ENCODE measurements at regions not wholly inside any gene's neighbourhood (a gene's known extent, or its start where the extent isn't known, plus 50 kb on each side); places are given as distances from the start of the nearest gene placed in this dataset.
A peak's percentile ranks its signal among the peaks of the same experiment; 100 is the strongest.

DNA sequence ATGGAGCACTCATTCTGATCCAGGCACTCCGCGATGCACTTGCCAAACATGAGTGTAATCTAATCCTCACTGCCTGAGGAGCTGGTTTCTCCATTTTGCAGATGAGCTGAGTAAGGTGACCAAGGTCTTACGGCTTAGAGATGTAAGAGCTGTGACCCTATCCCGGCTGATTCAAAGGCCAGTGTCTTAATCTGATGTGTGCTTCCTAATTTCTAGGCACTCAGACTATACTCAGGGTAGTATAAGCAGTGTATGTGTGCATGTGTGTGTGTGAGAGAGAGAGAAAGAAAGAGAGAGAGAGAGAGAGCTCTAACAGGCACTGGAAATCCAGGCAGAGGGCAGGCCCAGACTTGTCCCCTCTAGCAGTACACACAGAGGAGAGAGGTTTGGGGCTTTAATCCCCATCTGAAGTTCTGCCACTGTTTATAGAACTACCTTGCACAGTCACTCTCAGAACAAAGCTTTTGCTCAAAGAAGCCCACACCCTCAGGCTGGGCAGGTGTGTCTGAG, 188.2 kb downstream of the ZBTB18 start:
- WGBS, 3 donors, result 91 to 97% (median 95%) methylated on average over 4 of the region's 4 CpGs
- Histone ChIP-seq H3K9me3 (ENCODE audit: control insufficient read depth in 2 of 2, insufficient read depth in 1 of 2, low read depth in 1 of 2, low read length in 1 of 2) (no peaks in the 10 kb centered on the region), H3K4me3 (ENCODE audit: low read depth in 1 of 3, low read length in 3 of 3) (no peak overlapping the region), H3K36me3 (ENCODE audit: control insufficient read depth in 3 of 3, insufficient read depth in 2 of 3, low read depth in 1 of 3, low read length in 3 of 3) (no peaks in the 10 kb centered on the region), H3K27ac (ENCODE audit: low read depth in 1 of 3, low read length in 2 of 3) (no peak overlapping the region), H3K4me1 (ENCODE audit: control insufficient read depth in 3 of 3, insufficient read depth in 2 of 3, low read depth in 1 of 3, low read length in 2 of 3) (no peaks in the 10 kb centered on the region), H3K27me3 (ENCODE audit: control insufficient read depth in 3 of 3, insufficient read depth in 3 of 3, low read length in 3 of 3) (no peaks in the 10 kb centered on the region)
- DNase-seq (no peak), FAIRE-seq (no peak)

- DNase-seq (no peak), FAIRE-seq (no peak)
- WGBS, 3 donors, result 79 to 88% (median 86%) methylated on average over 4 of the region's 4 CpGs
- Histone ChIP-seq H3K4me3 (ENCODE audit: low read depth in 1 of 3, low read length in 3 of 3) (no peak overlapping the region), H3K27me3 (ENCODE audit: control insufficient read depth in 3 of 3, insufficient read depth in 3 of 3, low read length in 3 of 3) (no peaks in the 10 kb centered on the region), H3K36me3 (ENCODE audit: control insufficient read depth in 3 of 3, insufficient read depth in 2 of 3, low read depth in 1 of 3, low read length in 3 of 3) (no peaks in the 10 kb centered on the region), H3K4me1 (ENCODE audit: control insufficient read depth in 3 of 3, insufficient read depth in 2 of 3, low read depth in 1 of 3, low read length in 2 of 3) (no peaks in the 10 kb centered on the region), H3K27ac (ENCODE audit: low read depth in 1 of 3, low read length in 2 of 3) (no peak overlapping the region), H3K9me3 (ENCODE audit: control insufficient read depth in 2 of 2, insufficient read depth in 1 of 2, low read depth in 1 of 2, low read length in 1 of 2) (no peaks in the 10 kb centered on the region)
Observed at GRCh38 chr1:244241438-244241837, 190.4 kb downstream of the ZBTB18 start.

DNA sequence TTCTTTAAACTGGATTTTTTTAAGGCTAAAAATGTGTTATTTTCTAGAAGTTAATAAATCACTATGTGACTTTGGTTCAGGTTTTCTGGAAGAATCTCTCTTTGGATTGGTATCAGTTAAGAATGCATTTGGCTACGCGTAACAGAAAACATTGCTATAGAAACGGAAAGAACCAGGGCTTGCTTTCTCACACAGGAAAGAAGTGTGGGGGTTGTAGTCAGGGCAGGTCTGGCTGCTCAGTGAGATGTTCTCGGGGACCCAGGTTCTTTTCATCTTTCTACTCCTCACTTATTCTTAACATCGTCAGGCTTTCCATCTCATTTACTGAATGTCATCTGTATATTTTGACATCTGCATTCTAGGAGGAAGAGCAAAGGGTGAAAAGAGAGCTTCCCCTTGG, 191.4 kb downstream of the ZBTB18 start:
- no peaks in the 10 kb centered on the region for H3K4me1 ChIP-seq (ENCODE audit: control insufficient read depth in 3 of 3, insufficient read depth in 2 of 3, low read depth in 1 of 3, low read length in 2 of 3)
- H3K4me3 ChIP-seq (ENCODE audit: low read depth in 1 of 3, low read length in 3 of 3), result no peak overlapping the region
- H3K27me3 ChIP-seq (ENCODE audit: control insufficient read depth in 3 of 3, insufficient read depth in 3 of 3, low read length in 3 of 3), result no peaks in the 10 kb centered on the region
- H3K27ac ChIP-seq (ENCODE audit: low read depth in 1 of 3, low read length in 2 of 3), result no peak overlapping the region
- no peaks in the 10 kb centered on the region for H3K9me3 ChIP-seq (ENCODE audit: control insufficient read depth in 2 of 2, insufficient read depth in 1 of 2, low read depth in 1 of 2, low read length in 1 of 2)
- H3K36me3 ChIP-seq (ENCODE audit: control insufficient read depth in 3 of 3, insufficient read depth in 2 of 3, low read depth in 1 of 3, low read length in 3 of 3), result no peaks in the 10 kb centered on the region
- DNase-seq (no peak), FAIRE-seq (no peak)
- 65 to 85% (median 72%) methylated on average over 5 of the region's 5 CpGs for WGBS, 3 donors

DNA sequence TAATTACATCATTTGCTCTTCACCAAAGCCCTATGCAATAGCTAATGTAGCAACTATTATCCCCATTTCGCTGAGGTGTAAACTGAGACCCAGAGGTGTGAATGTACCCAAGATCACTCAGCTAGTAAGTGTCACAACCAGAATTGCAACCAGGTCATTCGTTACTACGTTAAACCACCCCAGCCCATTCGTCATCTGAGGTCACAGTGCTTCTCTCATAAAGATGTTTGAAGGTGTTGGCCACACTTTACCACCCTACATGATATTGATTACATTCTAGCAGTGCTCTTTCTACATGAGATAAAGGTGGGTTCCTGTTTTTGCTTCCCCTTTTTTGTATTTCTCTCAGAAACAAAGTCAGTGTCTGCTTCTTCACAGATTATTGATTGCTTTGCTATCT, 195.3 kb downstream of the ZBTB18 start:
- H3K9me3 ChIP-seq (ENCODE audit: control insufficient read depth in 2 of 2, insufficient read depth in 1 of 2, low read depth in 1 of 2, low read length in 1 of 2), result no peaks in the 10 kb centered on the region
- no peaks in the 10 kb centered on the region for H3K36me3 ChIP-seq (ENCODE audit: control insufficient read depth in 3 of 3, insufficient read depth in 2 of 3, low read depth in 1 of 3, low read length in 3 of 3)
- DNase-seq (no peak), FAIRE-seq (no peak)
- H3K27me3 ChIP-seq (ENCODE audit: control insufficient read depth in 3 of 3, insufficient read depth in 3 of 3, low read length in 3 of 3), result no peaks in the 10 kb centered on the region
- WGBS, 3 donors, result 59 to 76% (median 70%) methylated on average over 4 of the region's 4 CpGs
- H3K4me1 ChIP-seq (ENCODE audit: control insufficient read depth in 3 of 3, insufficient read depth in 2 of 3, low read depth in 1 of 3, low read length in 2 of 3), result no peaks in the 10 kb centered on the region
- no peak overlapping the region for H3K27ac ChIP-seq (ENCODE audit: low read depth in 1 of 3, low read length in 2 of 3)
- H3K4me3 ChIP-seq (ENCODE audit: low read depth in 1 of 3, low read length in 3 of 3), result no peak overlapping the region

- 81 to 96% (median 93%) methylated on average over 3 of the region's 3 CpGs for WGBS, 3 donors
- Histone ChIP-seq H3K4me3 (ENCODE audit: low read depth in 1 of 3, low read length in 3 of 3) (no peak overlapping the region), H3K27ac (ENCODE audit: low read depth in 1 of 3, low read length in 2 of 3) (no peak overlapping the region)
Observed at GRCh38 chr1:244248426-244248825, 197.3 kb downstream of the ZBTB18 start.

DNA sequence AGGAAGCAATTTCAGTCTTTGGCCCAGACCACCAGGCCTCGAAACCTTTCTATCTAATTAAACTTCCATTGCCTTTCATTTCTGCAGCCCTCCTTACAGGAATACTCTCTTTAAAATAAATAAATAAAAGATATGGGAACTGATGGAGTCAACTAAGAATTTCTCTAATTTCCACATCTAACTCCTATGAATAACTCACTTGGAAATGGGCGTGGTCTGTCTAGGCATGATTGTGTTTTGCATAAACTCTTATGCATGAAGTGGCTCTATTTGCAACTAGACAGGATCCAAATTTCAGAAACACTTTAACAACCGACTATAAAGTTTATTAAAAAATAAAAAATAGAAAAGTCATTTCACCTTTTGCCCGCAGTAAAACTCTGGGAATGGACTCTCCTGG, 199.5 kb downstream of the ADSS2 start:
- Histone ChIP-seq H3K36me3 (ENCODE audit: control insufficient read depth in 3 of 3, insufficient read depth in 2 of 3, low read depth in 1 of 3, low read length in 3 of 3) (no peaks in the 10 kb centered on the region), H3K4me1 (ENCODE audit: control insufficient read depth in 3 of 3, insufficient read depth in 2 of 3, low read depth in 1 of 3, low read length in 2 of 3) (no peaks in the 10 kb centered on the region), H3K27ac (ENCODE audit: low read depth in 1 of 3, low read length in 2 of 3) (no peak overlapping the region), H3K4me3 (ENCODE audit: low read depth in 1 of 3, low read length in 3 of 3) (no peak overlapping the region), H3K9me3 (ENCODE audit: control insufficient read depth in 2 of 2, insufficient read depth in 1 of 2, low read depth in 1 of 2, low read length in 1 of 2) (peaks cover 0 to 6% of the 10 kb centered on the region in 2 donors), H3K27me3 (ENCODE audit: control insufficient read depth in 3 of 3, insufficient read depth in 3 of 3, low read length in 3 of 3) (no peaks in the 10 kb centered on the region)
- WGBS, 3 donors, result 87 to 92% (median 90%) methylated on average over 4 of the region's 4 CpGs
- no peak for FAIRE-seq
- DNase-seq, result no peak

More at GRCh38 chr1:244248426-244248825, 197.3 kb downstream of the ZBTB18 start:
- H3K9me3 ChIP-seq (ENCODE audit: control insufficient read depth in 2 of 2, insufficient read depth in 1 of 2, low read depth in 1 of 2, low read length in 1 of 2), result no peaks in the 10 kb centered on the region
- FAIRE-seq (no peak), DNase-seq (no peak)
- H3K27me3 ChIP-seq (ENCODE audit: control insufficient read depth in 3 of 3, insufficient read depth in 3 of 3, low read length in 3 of 3), result no peaks in the 10 kb centered on the region
- no peaks in the 10 kb centered on the region for H3K4me1 ChIP-seq (ENCODE audit: control insufficient read depth in 3 of 3, insufficient read depth in 2 of 3, low read depth in 1 of 3, low read length in 2 of 3)
- no peaks in the 10 kb centered on the region for H3K36me3 ChIP-seq (ENCODE audit: control insufficient read depth in 3 of 3, insufficient read depth in 2 of 3, low read depth in 1 of 3, low read length in 3 of 3)

- H3K27me3 ChIP-seq (ENCODE audit: control insufficient read depth in 3 of 3, insufficient read depth in 3 of 3, low read length in 3 of 3), result no peaks in the 10 kb centered on the region
- H3K36me3 ChIP-seq (ENCODE audit: control insufficient read depth in 3 of 3, insufficient read depth in 2 of 3, low read depth in 1 of 3, low read length in 3 of 3), result no peaks in the 10 kb centered on the region
- DNase-seq (peak in 1 of 2 donors; percentile 10), FAIRE-seq (no peak)
- H3K9me3 ChIP-seq (ENCODE audit: control insufficient read depth in 2 of 2, insufficient read depth in 1 of 2, low read depth in 1 of 2, low read length in 1 of 2), result peaks cover 0 to 6% of the 10 kb centered on the region in 2 donors
- WGBS, 3 donors, result 63 to 72% (median 71%) methylated on average over 6 of the region's 6 CpGs
- no peaks in the 10 kb centered on the region for H3K4me1 ChIP-seq (ENCODE audit: control insufficient read depth in 3 of 3, insufficient read depth in 2 of 3, low read depth in 1 of 3, low read length in 2 of 3)
- no peak overlapping the region for H3K27ac ChIP-seq (ENCODE audit: low read depth in 1 of 3, low read length in 2 of 3)
- H3K4me3 ChIP-seq (ENCODE audit: low read depth in 1 of 3, low read length in 3 of 3), result no peak overlapping the region
Observed at GRCh38 chr1:244254467-244254866, 197.2 kb downstream of the ADSS2 start.

- DNase-seq (no peak), FAIRE-seq (no peak)
- no peaks in the 10 kb centered on the region for H3K27me3 ChIP-seq (ENCODE audit: control insufficient read depth in 3 of 3, insufficient read depth in 3 of 3, low read length in 3 of 3)
- no peak overlapping the region for H3K4me3 ChIP-seq (ENCODE audit: low read depth in 1 of 3, low read length in 3 of 3)
- 79 to 88% (median 84%) methylated on average over 5 of the region's 5 CpGs for WGBS, 3 donors
- no peaks in the 10 kb centered on the region for H3K4me1 ChIP-seq (ENCODE audit: control insufficient read depth in 3 of 3, insufficient read depth in 2 of 3, low read depth in 1 of 3, low read length in 2 of 3)
- H3K27ac ChIP-seq (ENCODE audit: low read depth in 1 of 3, low read length in 2 of 3), result no peak overlapping the region
- peaks cover 0 to 6% of the 10 kb centered on the region in 2 donors for H3K9me3 ChIP-seq (ENCODE audit: control insufficient read depth in 2 of 2, insufficient read depth in 1 of 2, low read depth in 1 of 2, low read length in 1 of 2)
- no peaks in the 10 kb centered on the region for H3K36me3 ChIP-seq (ENCODE audit: control insufficient read depth in 3 of 3, insufficient read depth in 2 of 3, low read depth in 1 of 3, low read length in 3 of 3)
Observed at GRCh38 chr1:244255426-244255965, 196.2 kb downstream of the ADSS2 start.

GRCh38 chr1:244256086-244256676, 195.5 kb downstream of the ADSS2 start:
- DNase-seq (no peak), FAIRE-seq (no peak)
- Histone ChIP-seq H3K27me3 (ENCODE audit: control insufficient read depth in 3 of 3, insufficient read depth in 3 of 3, low read length in 3 of 3) (no peaks in the 10 kb centered on the region), H3K4me3 (ENCODE audit: low read depth in 1 of 3, low read length in 3 of 3) (no peak overlapping the region), H3K9me3 (ENCODE audit: control insufficient read depth in 2 of 2, insufficient read depth in 1 of 2, low read depth in 1 of 2, low read length in 1 of 2) (peaks cover 0 to 6% of the 10 kb centered on the region in 2 donors), H3K27ac (ENCODE audit: low read depth in 1 of 3, low read length in 2 of 3) (no peak overlapping the region), H3K36me3 (ENCODE audit: control insufficient read depth in 3 of 3, insufficient read depth in 2 of 3, low read depth in 1 of 3, low read length in 3 of 3) (no peaks in the 10 kb centered on the region), H3K4me1 (ENCODE audit: control insufficient read depth in 3 of 3, insufficient read depth in 2 of 3, low read depth in 1 of 3, low read length in 2 of 3) (no peaks in the 10 kb centered on the region)
- WGBS, 3 donors, result 78 to 81% (median 78%) methylated on average over 13 of the region's 13 CpGs
